ENCODE measurements at regions not wholly inside any gene's neighbourhood (a gene's known extent, or its start where the extent isn't known, plus 50 kb on each side); places are given as distances from the start of the nearest gene placed in this dataset.

- no peak for DNase-seq (ENCODE audit: low read depth)
These were observed 115.8 kb downstream of the MRPL14 start for GRCh38 chr6:44011350-44011920.

- DNase-seq (ENCODE audit: low read depth) = peak; percentile 46
These were observed 116.6 kb downstream of the MRPL14 start for GRCh38 chr6:44010411-44011349.

GRCh38 chr6:44009425-44010321 is 117.6 kb downstream of the MRPL14 start:
- no peak for DNase-seq (ENCODE audit: low read depth)

GRCh38 chr6:44008821-44009370 is 118.4 kb downstream of the MRPL14 start:
- DNase-seq (ENCODE audit: low read depth) = no peak

- no peak for DNase-seq (ENCODE audit: low read depth)
These were observed 119.2 kb downstream of the MRPL14 start for GRCh38 chr6:44007818-44008621.

GRCh38 chr6:44006872-44007303 is 120.4 kb downstream of the MRPL14 start:
- no peak for DNase-seq (ENCODE audit: low read depth)

GRCh38 chr6:44006123-44006871 is 121.0 kb downstream of the MRPL14 start:
- DNase-seq (ENCODE audit: low read depth) = no peak

GRCh38 chr6:44005507-44005903 is 121.7 kb downstream of the MRPL14 start:
- no peak for DNase-seq (ENCODE audit: low read depth)

- DNase-seq (ENCODE audit: low read depth) = no peak
These were observed 122.4 kb downstream of the MRPL14 start for GRCh38 chr6:44004625-44005506.

- no peak for DNase-seq (ENCODE audit: low read depth)
These were observed 123.1 kb downstream of the MRPL14 start for GRCh38 chr6:44004136-44004535.

- no peak for DNase-seq (ENCODE audit: low read depth)
These were observed 123.7 kb downstream of the MRPL14 start for GRCh38 chr6:44003345-44004061.

GRCh38 chr6:44002593-44003344 is 124.5 kb downstream of the MRPL14 start:
- DNase-seq (ENCODE audit: low read depth) = no peak

- DNase-seq (ENCODE audit: low read depth) = no peak
These were observed 125.1 kb downstream of the MRPL14 start for GRCh38 chr6:44002067-44002592.

GRCh38 chr6:44001318-44002066 is 125.8 kb downstream of the MRPL14 start:
- DNase-seq (ENCODE audit: low read depth) = no peak

- DNase-seq (ENCODE audit: low read depth) = no peak
These were observed 126.9 kb downstream of the MRPL14 start for GRCh38 chr6:44000164-44000842.

- no peak for DNase-seq (ENCODE audit: low read depth)
These were observed 127.6 kb downstream of the MRPL14 start for GRCh38 chr6:43999628-44000027.
